ENCODE measurements at regions not wholly inside any gene's neighbourhood (a gene's known extent, or its start where the extent isn't known, plus 50 kb on each side); places are given as distances from the start of the nearest gene placed in this dataset.

DNA sequence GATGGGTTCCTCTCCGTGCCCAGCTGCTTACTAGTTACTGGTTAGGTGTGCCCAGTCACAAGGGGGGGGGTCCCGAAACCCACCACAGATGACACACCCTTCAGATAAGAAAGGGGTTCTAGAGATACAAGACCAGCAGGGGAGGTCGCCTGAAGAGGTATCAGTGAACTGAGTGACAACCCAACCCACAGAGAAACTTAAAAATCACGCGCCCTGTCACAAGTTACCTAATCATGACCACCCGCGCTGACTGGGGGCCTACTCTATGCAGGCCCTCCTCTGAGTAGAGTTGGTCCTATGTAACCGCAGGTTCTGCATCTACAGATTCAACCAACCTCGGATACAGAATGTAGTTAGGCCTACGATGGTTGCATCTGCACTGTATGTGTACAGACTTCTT, 210.3 kb upstream of the SFSWAP start:
- no peak overlapping the region for H3K4me2 ChIP-seq (ENCODE audit: low read depth, low read length)
- TF ChIP-seq RCOR1 (IDR thresholded peaks at IDR 0.05; ENCODE audit: insufficient replicate concordance, low read length) (no peak), CEBPB (IDR thresholded peaks at IDR 0.05; ENCODE audit: low read depth, low read length) (no peak), POLR2A (IDR thresholded peaks at IDR 0.05; ENCODE audit: low read depth, low read length) (no peak), SMC3 (IDR thresholded peaks at IDR 0.05; ENCODE audit: low read depth, low read length) (no peak), RFX5 (IDR thresholded peaks at IDR 0.05; ENCODE audit: low read depth, low read length) (no peak), FOS (IDR thresholded peaks at IDR 0.05; ENCODE audit: low read depth, low read length) (no peak), BHLHE40 (IDR thresholded peaks at IDR 0.05; ENCODE audit: low read depth, low read length) (no peak), CHD1 (IDR thresholded peaks at IDR 0.05; ENCODE audit: low read depth, low read length) (no peak), USF2 (IDR thresholded peaks at IDR 0.05; ENCODE audit: low read depth, low read length) (no peak), RAD21 (IDR thresholded peaks at IDR 0.05; ENCODE audit: low read length) (no peak), NFE2L2 (IDR thresholded peaks at IDR 0.05; ENCODE audit: low read depth, low read length) (no peak), MXI1 (IDR thresholded peaks at IDR 0.05; ENCODE audit: borderline replicate concordance, low read depth, low read length) (no peak), MAFK (IDR thresholded peaks at IDR 0.05; ENCODE audit: low read depth, low read length) (no peak), MAZ (IDR thresholded peaks at IDR 0.05; ENCODE audit: borderline replicate concordance, low read depth, low read length) (no peak)
- TF ChIP-seq, protein P1, sequence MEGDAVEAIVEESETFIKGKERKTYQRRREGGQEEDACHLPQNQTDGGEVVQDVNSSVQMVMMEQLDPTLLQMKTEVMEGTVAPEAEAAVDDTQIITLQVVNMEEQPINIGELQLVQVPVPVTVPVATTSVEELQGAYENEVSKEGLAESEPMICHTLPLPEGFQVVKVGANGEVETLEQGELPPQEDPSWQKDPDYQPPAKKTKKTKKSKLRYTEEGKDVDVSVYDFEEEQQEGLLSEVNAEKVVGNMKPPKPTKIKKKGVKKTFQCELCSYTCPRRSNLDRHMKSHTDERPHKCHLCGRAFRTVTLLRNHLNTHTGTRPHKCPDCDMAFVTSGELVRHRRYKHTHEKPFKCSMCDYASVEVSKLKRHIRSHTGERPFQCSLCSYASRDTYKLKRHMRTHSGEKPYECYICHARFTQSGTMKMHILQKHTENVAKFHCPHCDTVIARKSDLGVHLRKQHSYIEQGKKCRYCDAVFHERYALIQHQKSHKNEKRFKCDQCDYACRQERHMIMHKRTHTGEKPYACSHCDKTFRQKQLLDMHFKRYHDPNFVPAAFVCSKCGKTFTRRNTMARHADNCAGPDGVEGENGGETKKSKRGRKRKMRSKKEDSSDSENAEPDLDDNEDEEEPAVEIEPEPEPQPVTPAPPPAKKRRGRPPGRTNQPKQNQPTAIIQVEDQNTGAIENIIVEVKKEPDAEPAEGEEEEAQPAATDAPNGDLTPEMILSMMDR (conservative IDR thresholded peaks at IDR 0.05; ENCODE audit: low read depth, low read length): no peak
- TF ChIP-seq, protein P2, sequence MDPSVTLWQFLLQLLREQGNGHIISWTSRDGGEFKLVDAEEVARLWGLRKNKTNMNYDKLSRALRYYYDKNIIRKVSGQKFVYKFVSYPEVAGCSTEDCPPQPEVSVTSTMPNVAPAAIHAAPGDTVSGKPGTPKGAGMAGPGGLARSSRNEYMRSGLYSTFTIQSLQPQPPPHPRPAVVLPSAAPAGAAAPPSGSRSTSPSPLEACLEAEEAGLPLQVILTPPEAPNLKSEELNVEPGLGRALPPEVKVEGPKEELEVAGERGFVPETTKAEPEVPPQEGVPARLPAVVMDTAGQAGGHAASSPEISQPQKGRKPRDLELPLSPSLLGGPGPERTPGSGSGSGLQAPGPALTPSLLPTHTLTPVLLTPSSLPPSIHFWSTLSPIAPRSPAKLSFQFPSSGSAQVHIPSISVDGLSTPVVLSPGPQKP (IDR thresholded peaks at IDR 0.05; ENCODE audit: borderline replicate concordance, low read depth, low read length): no peak
- POLR2A ChIA-PET (ENCODE audit: unreplicated experiment): no interaction called here

More for the DNA sequence above, 210.3 kb upstream of the SFSWAP start:
- H3K14ac ChIP-seq (replicated peaks; ENCODE audit: low read depth, low read length): no peak overlapping the region
- no peak overlapping the region for H2AK9ac ChIP-seq (replicated peaks; ENCODE audit: low read depth, low read length, poor library complexity)
- no peak overlapping the region for H2AFZ ChIP-seq (replicated peaks; ENCODE audit: low read length, poor library complexity)
- no peak overlapping the region for H3K18ac ChIP-seq (ENCODE audit: low read depth, low read length)
- H3K4ac ChIP-seq (ENCODE audit: low read depth, low read length): no peak overlapping the region
- H4K20me1 ChIP-seq (ENCODE audit: insufficient read depth, low read length): no peaks in the 10 kb centered on the region
- intact Hi-C loops (cut with micrococcal nuclease): no loop called here
- H3K56ac ChIP-seq (ENCODE audit: extremely low read depth, insufficient read depth, low read length): no peak overlapping the region
- 87% methylated on average over 4 of the region's 10 CpGs; no CpG with 5 or more reads in 1 of the 2 experiments for WGBS, 2 experiments (ENCODE audit: extremely low coverage in 2 of 2, insufficient read length in 1 of 2)
- no peak overlapping the region for H2AK5ac ChIP-seq (ENCODE audit: low read depth, low read length)
- H3K36me3 ChIP-seq (ENCODE audit: control insufficient read depth, insufficient read depth, low read length): no peaks in the 10 kb centered on the region
- H3K9me3 ChIP-seq (ENCODE audit: control insufficient read depth, insufficient read depth, low read length): peaks cover 13% of the 10 kb centered on the region
- H3K9ac ChIP-seq (ENCODE audit: low read depth, low read length): no peak overlapping the region
- no TSS peak for BruUV-seq (replicated peaks)
- H4K8ac ChIP-seq (ENCODE audit: low read depth in 2 of 2, low read length in 2 of 2): no peak overlapping the region
- H3K79me1 ChIP-seq (ENCODE audit: low read depth in 1 of 2, low read length in 2 of 2): no peaks in the 10 kb centered on the region
- no peak for ATAC-seq (ENCODE audit: low read depth)
- H3K23ac ChIP-seq (ENCODE audit: low read depth, low read length): no peak overlapping the region
- no peak for DNase-seq
- no peaks in the 10 kb centered on the region for H3K9me1 ChIP-seq (ENCODE audit: insufficient read depth, low read length)
- no peak overlapping the region for H4K91ac ChIP-seq (ENCODE audit: insufficient read depth, low read depth, low read length)
- CTCF ChIA-PET: no interaction called here
- H2BK15ac ChIP-seq (ENCODE audit: low read depth, low read length): no peak overlapping the region
- dilution Hi-C loops (cut with HindIII; ENCODE audit: low sequenced_read_pairs, unreplicated experiment): no loop called here
- no peak overlapping the region for H2BK20ac ChIP-seq (ENCODE audit: low read depth, low read length)
- no peaks in the 10 kb centered on the region for H3K27me3 ChIP-seq (ENCODE audit: control insufficient read depth, insufficient read depth, low read length)
- no peak overlapping the region for H2BK5ac ChIP-seq (ENCODE audit: low read depth, low read length, poor library complexity, severe bottlenecking)
- H4K5ac ChIP-seq (ENCODE audit: low read depth, low read length): no peak overlapping the region
- no peaks in the 10 kb centered on the region for H3K4me1 ChIP-seq (ENCODE audit: control insufficient read depth, insufficient read depth, low read length)
- H3K4me3 ChIP-seq (ENCODE audit: insufficient read depth, low read depth, low read length): no peak overlapping the region
- H2BK120ac ChIP-seq (ENCODE audit: low read depth, low read length): no peak overlapping the region
- no peak overlapping the region for H3K27ac ChIP-seq (ENCODE audit: insufficient read depth, low read length)
- in situ Hi-C loops (cut with MboI; ENCODE audit: low sequenced_read_pairs): no loop called here

All from IMR-90 (cell line).